ENCODE measurements at regions not wholly inside any gene's neighbourhood (a gene's known extent, or its start where the extent isn't known, plus 50 kb on each side); places are given as distances from the start of the nearest gene placed in this dataset.

DNA sequence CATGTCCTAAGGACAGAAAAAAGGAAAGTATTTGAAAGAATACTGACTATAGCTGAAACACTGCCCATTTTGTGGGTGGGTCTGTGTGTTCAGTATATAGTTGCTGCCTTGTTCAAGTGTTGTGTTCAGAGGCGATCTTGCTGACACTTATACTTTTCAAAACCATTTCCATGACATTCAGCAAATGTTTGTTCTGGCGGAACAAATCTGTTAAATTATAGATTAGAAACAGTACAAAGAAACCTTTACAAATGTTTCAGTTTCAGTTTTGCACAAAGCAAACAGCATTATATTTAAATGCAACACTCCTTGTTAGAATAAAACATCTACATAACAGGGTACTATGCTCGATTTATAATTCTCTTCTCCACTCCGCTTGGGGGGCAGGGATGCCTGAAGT lies 2276.3 kb downstream of the MAT2B start:
- DNase-seq (ENCODE audit: low read depth in 2 of 2): no peak

DNA sequence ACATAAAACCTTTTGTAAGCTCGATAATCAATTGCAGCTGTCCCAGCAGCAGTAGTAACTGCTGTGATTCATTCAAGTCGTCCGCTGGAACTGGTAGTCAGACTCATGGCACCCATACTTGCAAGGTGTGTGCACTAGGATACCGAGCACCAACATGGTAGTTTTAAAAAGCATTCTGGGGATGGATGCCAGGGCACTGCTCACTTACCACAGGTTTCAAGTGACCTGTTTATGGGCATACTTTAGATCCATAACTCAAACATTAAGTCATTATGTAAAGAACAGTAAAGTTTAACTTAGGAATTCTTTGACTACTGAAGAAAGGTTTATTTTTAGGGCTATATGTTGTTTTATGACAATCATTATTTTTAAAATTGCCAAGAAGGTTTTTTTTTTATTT lies 2277.6 kb downstream of the MAT2B start:
- no peak for DNase-seq (ENCODE audit: low read depth in 2 of 2)

DNA sequence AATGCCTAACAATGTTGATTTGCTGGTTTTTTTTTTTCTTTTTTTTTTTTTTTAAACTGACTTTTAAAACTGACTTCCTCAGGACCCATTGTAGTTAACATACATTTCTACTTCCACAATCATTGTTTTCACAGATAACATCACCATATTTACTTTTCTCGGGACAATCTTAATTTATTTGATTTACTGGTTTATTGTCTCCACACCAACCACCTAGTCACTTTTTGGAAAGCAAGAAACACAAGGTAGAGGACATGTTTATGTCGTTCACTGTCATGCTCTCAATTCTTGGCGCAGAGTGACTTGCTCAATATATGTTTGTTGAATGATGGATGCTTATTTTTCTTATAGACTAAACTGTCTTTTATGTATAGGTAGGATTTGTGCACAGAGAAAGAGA lies 2280.7 kb downstream of the MAT2B start:
- DNase-seq (ENCODE audit: low read depth in 2 of 2): no peak

DNA sequence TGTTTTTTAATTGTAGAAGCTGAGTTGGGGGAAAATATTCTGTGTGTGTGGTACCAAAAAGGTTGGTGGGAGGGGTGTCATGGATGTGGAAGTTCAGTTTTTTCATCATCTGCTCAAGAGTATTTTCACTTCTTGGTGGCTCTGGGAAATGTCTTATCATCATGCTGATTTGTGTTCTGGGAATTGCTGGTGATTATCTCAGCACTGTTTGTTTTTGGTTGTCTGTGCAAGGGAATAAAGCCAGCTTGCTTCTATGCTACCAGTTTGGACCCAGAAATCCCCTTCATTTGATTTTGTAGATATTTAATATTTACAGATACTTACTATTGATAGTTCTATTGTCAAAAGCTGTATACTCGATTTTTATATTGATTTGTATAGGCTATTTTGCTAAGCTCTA lies 2289.7 kb downstream of the MAT2B start:
- DNase-seq (ENCODE audit: low read depth in 2 of 2): no peak

DNA sequence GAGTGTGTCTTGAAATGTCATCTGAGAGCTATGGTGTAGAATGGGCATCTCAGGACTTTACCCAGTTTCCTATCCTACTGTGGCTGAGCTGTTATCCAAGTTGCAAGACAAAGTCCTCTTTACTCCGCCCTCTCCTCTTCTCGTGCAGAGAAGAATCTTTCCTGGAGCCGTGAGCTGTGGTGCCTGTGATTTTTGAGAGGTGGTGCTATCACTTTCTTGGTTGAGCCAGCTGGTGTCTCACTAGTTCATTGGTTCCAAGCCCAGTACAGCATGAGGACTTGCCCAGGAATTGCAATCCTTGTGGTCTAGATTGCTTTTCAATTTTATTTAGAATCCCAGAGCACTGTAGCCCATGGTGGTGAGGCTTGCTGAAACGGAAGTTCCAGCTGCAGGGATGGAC lies 2300.3 kb downstream of the MAT2B start:
- no peak for DNase-seq (ENCODE audit: low read depth in 2 of 2)

DNA sequence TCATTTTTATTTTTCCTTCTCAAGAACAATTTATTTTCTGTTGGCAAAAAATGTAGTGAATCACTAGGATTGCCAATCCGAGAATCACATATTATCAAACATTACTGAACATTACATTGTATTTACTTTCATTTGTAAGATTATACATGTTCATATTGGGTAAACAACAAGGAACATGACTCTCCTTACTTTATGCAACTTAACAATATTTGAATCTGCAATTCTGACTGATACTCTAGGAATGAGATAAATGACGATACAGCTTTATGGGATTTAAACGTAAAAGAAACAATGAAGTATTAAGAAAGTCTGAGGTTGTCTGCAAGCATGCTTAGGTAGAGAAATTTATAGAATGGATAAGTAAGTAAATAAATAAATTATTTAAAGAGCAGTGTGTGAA lies 2302.9 kb downstream of the MAT2B start:
- no peak for DNase-seq (ENCODE audit: low read depth in 2 of 2)

DNA sequence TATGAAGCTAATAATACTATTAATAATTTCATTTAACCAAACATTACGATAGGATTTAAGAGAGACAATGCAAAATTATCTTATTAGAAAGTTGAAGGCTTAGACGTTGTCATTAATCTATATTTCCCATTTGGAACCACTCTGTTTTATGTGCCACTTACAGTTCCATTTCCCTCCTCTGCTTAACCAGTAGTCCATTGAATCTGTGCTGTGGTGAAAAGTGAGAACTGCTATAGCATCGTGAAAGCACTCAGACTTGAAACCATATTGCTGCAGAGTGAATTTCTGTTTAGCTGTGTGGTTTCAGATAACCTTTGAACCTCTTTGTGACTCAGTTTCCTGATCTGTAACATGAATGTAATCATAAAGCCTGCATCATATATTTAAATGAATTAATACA lies 2304.5 kb downstream of the MAT2B start:
- no peak for DNase-seq (ENCODE audit: low read depth in 2 of 2)

DNA sequence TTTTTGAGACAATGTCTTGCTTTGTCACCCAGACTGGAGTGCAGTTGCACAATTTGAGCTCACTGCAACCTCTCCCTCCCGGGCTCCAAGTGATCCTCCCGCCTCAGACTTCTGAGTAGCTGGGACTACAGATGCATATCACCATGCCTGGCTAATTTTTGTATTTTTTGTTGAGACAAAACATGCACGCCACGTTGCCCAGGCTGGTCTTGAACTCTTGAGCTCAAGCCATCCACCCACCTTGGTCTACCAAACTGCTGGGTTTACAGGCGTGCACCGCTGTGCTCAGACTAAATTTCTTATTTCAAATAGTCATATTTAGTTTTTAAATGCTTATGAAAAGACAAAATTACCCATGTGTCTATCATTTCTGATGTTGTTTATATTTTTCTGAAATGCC lies 2324.1 kb downstream of the MAT2B start:
- DNase-seq (ENCODE audit: low read depth in 2 of 2): no peak

DNA sequence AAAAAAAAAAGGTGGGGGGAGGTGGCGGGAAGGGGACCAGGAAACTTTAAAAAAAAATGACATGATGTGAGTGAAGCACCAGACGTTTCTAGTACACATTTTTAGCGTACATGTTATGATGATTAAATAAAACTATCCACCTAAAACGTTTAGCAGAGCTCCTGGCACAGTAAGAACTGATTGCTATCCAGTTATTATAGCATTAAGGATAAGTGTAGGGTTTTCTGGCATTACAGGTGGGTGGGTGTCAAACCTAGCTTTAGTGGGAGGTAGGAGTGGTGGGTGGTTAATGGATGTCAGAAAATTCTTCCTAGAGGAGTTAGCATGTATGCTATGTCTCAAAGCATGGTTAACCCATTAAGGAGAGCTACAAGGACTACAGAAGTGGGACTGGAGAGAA lies 2329.5 kb downstream of the MAT2B start:
- no peak for DNase-seq (ENCODE audit: low read depth in 2 of 2)

DNA sequence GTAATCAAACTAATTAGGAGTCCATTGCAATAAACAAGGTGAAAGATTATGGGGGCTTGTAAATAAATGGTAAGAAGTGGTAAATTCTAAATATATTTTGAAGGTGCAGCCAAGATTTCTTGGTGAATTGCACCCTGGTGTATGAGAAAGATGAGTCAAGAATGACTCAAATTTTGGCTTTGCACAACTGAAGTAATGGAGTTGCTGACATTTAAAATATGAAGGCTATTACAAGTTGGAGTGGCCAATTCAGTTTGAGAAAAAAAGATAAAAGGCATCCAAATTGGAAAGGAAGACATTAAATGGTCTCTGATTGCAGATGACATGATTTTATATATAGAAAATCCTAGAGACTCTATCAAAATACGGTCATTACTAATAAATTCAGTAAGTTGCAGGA lies 2330.6 kb downstream of the MAT2B start:
- no peak for DNase-seq (ENCODE audit: low read depth in 2 of 2)

DNA sequence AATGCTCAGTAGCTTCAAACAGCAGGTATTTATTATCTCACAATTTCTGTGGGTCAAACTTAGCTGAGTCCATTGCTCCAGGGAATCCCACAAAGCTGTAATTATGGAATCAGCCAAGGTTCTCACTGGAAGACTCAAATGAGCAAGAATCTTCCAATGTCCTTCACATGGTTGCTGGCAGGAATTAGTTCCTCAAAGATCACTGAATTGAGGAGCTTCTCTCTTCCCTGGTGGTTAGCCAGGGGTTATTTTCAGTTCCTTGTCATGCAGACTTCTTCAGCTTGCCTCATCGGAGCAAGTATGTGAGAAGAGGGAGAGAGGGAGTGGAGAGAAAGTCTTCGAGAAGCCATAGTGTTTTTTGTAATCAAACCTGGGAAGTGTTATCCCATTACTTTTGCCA lies 2331.9 kb downstream of the MAT2B start:
- DNase-seq (ENCODE audit: low read depth in 2 of 2): no peak

DNA sequence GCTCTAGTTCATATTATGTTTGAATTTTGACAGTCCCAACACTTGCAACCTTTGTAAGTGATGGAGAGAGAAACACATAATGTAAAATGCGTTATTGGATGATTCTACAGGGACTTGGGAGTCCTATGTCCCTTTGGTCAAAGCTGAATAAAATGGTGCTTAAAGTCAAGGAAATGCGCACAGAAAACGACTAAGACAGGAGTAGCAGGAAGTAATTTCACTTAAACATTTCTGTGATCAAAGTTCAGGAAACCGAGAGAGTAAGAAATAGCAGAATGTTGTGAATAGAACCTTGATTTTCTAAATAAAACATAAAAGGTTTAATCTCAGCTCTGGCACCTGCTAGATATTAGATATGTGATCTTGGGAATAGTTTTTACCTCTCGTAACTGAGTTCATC lies 2339.2 kb downstream of the MAT2B start:
- no peak for DNase-seq (ENCODE audit: low read depth in 2 of 2)

DNA sequence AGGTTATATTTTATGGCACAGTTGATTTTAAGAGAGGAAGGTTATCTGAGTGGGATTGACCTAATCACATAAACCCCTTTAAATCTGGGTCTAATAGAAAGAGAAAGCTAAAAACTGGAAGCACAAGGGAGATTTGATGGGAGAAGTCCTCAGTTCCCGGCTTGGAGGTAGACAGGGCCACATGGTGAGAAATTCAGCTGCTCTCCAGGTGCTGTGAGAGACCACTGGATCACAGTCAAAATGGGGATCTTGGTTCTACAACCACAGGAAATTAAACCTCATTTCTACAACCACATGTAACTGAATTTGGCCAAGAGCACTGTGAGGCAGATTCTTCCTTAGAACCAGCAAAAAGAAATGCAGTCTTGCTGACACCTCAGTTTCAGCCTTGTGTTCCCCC lies 2352.7 kb downstream of the MAT2B start:
- DNase-seq (ENCODE audit: low read depth in 2 of 2): no peak

DNA sequence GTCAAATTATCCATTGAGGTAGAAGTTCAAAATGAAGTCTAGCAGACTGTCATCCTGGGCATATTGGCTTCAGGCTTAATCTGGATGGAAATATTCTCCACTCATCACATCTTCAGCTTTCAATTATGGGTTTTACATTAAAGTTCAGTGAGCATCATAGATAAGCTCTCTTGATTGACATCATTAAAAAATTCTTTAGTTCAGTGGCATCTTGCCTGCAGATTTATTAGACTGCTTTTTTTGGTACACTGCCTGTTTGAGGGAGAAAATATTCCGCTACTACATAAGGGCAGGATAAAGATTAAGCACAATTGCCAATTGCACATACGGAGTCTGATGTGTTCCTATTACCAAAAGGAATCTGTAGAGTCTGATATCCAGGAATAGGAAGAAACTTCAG lies 2353.8 kb downstream of the MAT2B start:
- DNase-seq (ENCODE audit: low read depth in 2 of 2): no peak

DNA sequence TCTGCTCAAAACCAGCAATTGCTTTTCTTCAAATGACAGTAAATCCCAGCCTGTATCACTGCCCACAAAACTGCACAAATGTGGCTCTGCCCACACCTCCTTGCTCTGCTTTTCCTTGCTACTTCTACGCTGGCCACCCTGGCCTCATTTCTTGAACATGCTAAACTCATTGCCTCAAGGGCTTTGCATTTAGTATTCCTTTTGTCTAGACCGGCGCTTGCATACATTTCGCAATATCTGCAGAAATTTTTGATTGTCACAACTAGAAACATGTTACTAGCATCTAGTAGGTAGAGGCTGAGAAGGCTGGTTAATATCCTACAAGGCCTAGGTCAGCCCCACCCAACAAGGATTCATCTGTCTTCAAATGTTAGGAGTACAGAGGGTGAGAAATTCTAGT lies 2357.8 kb downstream of the MAT2B start:
- no peak for DNase-seq (ENCODE audit: low read depth in 2 of 2)

DNA sequence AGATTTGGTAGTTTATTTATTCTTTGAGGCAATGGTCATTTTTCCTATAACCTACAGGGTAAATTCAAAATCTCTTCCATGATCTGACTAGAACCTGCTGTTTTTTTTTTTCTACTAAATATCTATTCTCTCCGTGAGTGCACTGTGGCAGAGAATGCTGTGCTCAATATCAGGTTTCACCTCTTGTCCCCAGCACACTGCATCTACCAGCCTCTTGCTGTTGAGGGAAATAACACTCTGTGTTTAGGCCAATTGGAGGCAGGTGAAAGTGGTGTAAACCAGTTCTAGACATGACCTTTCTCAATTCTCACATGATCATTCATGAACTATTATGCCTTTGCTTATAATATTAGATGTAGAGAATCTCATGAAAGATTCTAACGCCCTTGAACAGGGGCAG lies 2365.9 kb downstream of the MAT2B start:
- no peak for DNase-seq (ENCODE audit: low read depth in 2 of 2)

DNA sequence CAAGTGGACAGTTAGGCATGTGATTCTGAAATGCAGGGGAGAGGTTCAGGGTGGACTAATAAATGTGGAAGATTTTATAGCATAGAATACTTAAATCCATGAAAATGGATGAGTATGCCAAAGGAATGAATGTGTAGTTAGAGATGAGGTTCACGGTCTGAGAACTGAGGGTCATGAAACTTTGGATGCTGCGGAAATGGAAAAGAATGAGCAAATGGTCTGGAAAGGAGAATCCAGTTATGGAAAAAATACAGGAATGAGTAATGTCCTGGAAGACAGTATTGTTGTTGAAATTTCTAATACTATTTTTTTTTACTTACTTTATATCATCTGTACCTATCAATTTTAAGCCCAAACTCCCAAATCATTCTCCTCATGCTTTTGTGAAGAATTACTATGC lies 2369.4 kb downstream of the MAT2B start:
- no peak for DNase-seq (ENCODE audit: low read depth in 2 of 2)

DNA sequence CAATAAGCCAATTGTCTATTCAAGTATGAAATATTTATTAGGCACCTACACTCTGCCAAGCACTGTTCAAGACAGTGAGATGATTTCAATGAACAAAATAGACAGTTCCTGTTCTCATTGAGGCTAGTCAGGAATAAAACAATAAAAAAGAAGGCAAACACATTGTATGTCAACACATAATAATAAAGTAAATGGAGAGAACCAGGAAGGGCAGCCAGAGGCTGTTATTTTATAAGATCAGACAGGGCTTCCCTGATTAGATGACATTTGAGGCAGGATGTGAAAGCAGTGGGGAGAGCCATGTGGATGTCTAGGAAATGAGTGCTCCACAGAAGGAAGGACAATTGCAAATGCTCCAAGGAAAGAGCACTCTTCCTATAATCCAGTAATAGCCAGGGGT lies 2371.1 kb downstream of the MAT2B start:
- no peak for DNase-seq (ENCODE audit: low read depth in 2 of 2)

DNA sequence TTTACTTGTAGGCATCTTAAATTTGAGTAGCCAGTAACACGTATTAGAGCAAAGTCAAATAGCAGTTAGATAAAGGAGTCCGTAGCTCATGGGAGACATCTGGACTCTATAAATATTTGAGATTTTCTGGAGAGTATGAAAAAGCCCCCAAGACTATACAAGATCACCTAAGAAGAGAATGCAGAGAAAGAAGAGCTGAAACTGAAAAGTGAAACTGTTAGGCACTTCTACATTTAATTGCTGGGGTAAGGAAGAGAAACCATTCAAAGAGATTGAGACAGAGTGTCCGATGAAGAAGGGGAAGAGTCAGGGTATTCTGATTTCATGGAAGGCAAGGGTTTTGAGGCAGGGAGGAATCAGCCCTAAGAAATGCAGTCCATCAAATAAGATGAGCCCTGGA lies 2372.1 kb downstream of the MAT2B start:
- no peak for DNase-seq (ENCODE audit: low read depth in 2 of 2)

DNA sequence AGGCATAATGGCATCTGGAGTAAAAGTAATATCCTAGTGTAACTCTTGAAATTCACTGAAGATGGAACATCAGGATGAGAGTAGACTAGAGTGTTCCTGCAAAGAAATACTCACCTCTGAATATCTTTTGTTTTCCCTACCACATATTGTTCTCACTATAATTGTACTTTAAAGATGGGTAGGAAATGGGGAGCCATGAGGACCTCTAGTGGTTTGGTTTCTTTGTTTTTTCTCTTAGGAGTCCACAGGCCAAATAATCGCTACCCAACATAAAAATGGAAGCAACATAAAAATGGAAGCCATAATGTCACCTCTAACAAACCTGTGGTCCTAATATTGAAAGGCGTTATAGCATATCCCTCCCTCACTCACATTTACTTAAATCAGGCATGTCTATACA lies 2375.8 kb downstream of the MAT2B start:
- no peak for DNase-seq (ENCODE audit: low read depth in 2 of 2)

DNA sequence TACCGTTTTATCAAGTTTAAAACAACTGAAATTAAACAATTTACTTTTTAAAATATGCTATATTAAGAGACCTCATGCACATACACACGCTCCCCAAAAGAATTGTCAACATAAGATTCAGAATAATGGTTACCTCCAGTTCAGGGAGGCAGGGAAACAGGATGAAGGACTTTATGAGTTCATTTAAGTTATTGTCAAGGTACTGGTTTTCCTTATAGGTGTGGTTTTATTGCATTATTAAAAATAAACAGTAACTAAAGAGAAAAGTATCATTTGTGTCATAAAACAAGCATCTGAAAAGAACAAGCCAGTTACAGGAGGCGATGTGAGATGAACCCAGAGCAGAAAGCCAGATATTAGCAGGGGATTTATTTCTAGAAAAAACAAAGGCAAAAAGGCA lies 2376.7 kb downstream of the MAT2B start:
- no peak for DNase-seq (ENCODE audit: low read depth in 2 of 2)

DNA sequence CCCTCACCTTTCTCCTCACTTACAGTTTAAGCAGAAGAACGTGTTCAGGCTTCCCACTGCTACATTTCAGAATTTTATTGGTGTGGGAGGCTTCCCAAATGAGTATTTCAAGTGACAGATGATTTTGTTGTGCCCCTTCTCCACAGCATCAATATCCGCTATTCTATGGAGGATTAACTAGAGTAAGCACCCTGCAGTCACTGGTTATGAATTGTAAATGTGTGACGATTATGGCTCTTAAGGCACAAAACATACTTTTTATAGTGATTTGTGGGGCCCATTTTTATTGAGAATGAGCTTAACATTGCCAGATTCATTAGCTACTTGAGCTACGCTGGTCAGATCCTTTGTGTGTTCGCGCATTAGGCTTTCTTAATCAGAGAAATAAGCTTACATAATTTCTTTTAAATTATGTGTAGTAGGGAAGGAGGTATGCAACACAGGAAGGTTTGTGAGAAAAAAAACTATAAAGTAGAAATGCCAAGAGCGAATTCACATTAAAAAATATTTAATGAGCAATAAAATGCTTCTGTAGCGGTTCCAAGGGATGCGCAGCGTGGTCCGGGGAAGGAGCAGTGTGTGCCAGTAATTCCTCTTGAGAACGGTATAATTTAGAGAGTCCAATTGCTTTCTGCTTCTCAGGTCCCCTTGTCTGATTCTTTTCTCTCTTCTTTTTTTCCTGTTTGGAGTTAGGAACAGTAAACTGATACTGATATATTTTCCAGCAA lies 2380.4 kb downstream of the MAT2B start:
- no peak for DNase-seq (ENCODE audit: low read depth in 2 of 2)

DNA sequence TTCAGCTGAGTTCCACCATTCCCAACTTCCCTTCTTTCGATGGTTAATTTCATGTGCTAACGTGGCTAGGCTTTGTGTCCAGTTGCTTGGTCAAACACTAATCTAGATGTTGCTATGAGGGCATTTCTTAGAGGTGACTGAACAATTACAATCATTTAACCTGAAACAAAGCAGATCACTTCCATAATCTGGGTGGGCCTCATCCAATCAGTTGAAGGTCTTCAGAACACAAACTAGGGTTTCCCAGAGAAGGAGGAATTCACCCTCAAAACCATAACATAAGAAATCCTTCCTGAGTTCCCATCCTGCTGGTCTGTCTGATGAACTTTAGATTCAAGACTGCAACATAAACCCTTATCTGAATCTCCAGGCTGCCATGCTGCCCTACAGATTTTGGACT lies 2381.7 kb downstream of the MAT2B start:
- DNase-seq (ENCODE audit: low read depth in 2 of 2): no peak

DNA sequence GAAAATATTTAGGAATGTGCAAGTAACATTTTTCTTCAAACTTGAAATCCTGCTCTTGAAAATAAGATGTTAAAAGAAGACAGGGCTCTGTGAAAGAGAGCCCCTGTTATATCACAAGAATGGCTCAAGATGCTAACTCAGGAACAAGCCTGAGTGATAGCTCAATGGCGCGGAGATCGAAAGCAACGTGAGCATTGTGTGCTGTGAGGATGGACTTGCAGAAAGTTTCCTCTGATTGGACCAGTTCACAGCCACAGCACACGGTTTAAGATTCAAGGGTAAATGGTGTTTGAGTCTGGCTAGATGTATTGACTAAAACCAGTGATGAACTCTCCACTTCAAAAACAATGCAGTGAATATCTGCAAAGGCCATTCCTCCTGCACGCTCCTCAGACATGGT lies 2387.0 kb downstream of the MAT2B start:
- no peak for DNase-seq (ENCODE audit: low read depth in 2 of 2)

DNA sequence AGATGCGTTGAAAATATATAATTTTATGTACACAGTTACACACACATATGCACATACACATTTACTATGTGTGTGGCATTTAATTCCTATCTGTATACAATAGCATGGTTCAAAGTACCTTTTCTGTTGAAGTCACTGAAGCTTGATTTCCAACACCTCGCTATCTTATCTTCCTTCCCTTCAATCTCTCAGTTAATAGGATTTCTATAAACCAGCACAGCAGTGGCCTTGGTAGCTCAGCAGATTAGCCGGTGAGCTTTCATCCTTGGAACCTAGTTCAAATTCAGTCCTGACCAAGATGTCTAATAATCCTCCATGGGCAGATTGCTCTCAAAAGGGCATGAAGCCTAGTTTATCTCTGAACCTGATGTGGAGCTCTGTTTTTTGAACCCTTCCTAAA lies 2389.5 kb downstream of the MAT2B start:
- DNase-seq (ENCODE audit: low read depth in 2 of 2): no peak
